GM12878 (cell line): ENCODE measurements at regions not wholly inside any gene's neighbourhood (a gene's known extent, or its start where the extent isn't known, plus 50 kb on each side); places are given as distances from the start of the nearest gene placed in this dataset.

ENCODE experiments used
- ATAC-seq: fragments of 200-7000 bp; cut with Tn5 transposase; 3 replicates; pipeline ENCODE4 v1.9.1; 2020; ENCODE audit warnings: mild to moderate bottlenecking, moderate library complexity
- BruUV-seq: library from RNA; stranded (reverse); fragments of 400-500 nt; replicated peaks from 2 replicates; lab custom pipeline; 2021; lab: Mats Ljungman, UMichigan
- CTCF ChIA-PET: fragments of 300-600 bp; sonication (Branson Sonifier 250); formaldehyde crosslinking; extraction: SDS; loops from one replicate; lab custom pipeline; 2021; ENCODE audit warnings: inconsistent platforms; lab: Yijun Ruan, JAX
- POLR2A ChIA-PET: fragments of 350-600 bp; formaldehyde crosslinking; extraction: SDS; loops from one replicate; lab custom pipeline; 2021; ENCODE audit warnings: inconsistent platforms; lab: Charles Lee
- RAD21 ChIA-PET: fragments of 300-600 bp; sonication (Branson Sonifier 250); formaldehyde crosslinking; loops from one replicate; lab custom pipeline; 2023; ENCODE audit warnings: antibody characterized with exemption; ENCODE audit not compliant: unreplicated experiment; lab: Charles Lee
- SMC1A ChIA-PET: fragments of 300-600 bp; sonication (Branson Sonifier 250); formaldehyde crosslinking; loops from one replicate; lab custom pipeline; 2023; ENCODE audit not compliant: unreplicated experiment, uncharacterized antibody; lab: Charles Lee
- DNase-seq: peaks from one replicate; pipeline ENCODE4 v3.0.0-alpha.2; 2011; ENCODE audit warnings: low read depth, low spot score
- FAIRE-seq: peaks from 3 replicates; lab custom pipeline; 2011; peaks lifted over from hg19 to GRCh38; lab: Jason Lieb, UNC
- H2AFZ ChIP-seq: 2 replicates; pipeline ENCODE4 v1.6.0; 2011; ENCODE audit warnings: low read depth, low read length, control low read depth; ENCODE audit not compliant: control insufficient read depth
- H3K27ac ChIP-seq: 2 replicates; pipeline ENCODE4 v1.5.1; 2011; ENCODE audit warnings: control low read depth; ENCODE audit not compliant: control insufficient read depth, insufficient read depth
- H3K27me3 ChIP-seq, 2 experiments: replicated peaks in 1 of 2; 2 replicates each; pipeline versions ENCODE4 v1.6.0 to v1.6.1; 2011; ENCODE audit warnings: low read length in 1 of 2; ENCODE audit not compliant: control insufficient read depth in 2 of 2, insufficient read depth in 2 of 2
- H3K36me3 ChIP-seq, 2 experiments: 2 replicates each; pipeline ENCODE4 v1.5.1; 2011; ENCODE audit warnings: low read length in 1 of 2; ENCODE audit not compliant: control insufficient read depth in 2 of 2, insufficient read depth in 2 of 2
- H3K4me1 ChIP-seq: 2 replicates; pipeline ENCODE4 v1.6.1; 2011; ENCODE audit warnings: mild to moderate bottlenecking, low read length, moderate library complexity, mixed read lengths; ENCODE audit not compliant: control insufficient read depth, insufficient read depth
- H3K4me2 ChIP-seq: 2 replicates; pipeline ENCODE4 v1.6.0; 2011; ENCODE audit warnings: control low read depth; ENCODE audit not compliant: control insufficient read depth, insufficient read depth
- H3K4me3 ChIP-seq: fragments of 200-600 bp; sonication (generic); 2 replicates; pipeline ENCODE4 v1.5.1; 2016
- H3K79me2 ChIP-seq: 2 replicates; pipeline ENCODE4 v1.6.0; 2011; ENCODE audit warnings: low read length; ENCODE audit not compliant: control insufficient read depth, insufficient read depth
- H3K9ac ChIP-seq: 2 replicates; pipeline ENCODE4 v1.8.0; 2011; ENCODE audit warnings: low read length, control low read depth, mixed read lengths; ENCODE audit not compliant: control insufficient read depth, insufficient read depth
- H3K9me3 ChIP-seq: replicated peaks from 3 replicates; pipeline ENCODE4 v1.5.1; 2011; ENCODE audit warnings: mild to moderate bottlenecking, low read length; ENCODE audit not compliant: control insufficient read depth, insufficient read depth
- H4K20me1 ChIP-seq: 2 replicates; pipeline ENCODE4 v1.6.0; 2011; ENCODE audit not compliant: control insufficient read depth, insufficient read depth
- ATF7 ChIP-seq: fragments of 450-650 bp; IDR thresholded peaks from 2 replicates; pipeline ENCODE4 v1.6.1; 2016; ENCODE audit warnings: low read depth, mild to moderate bottlenecking
- BRCA1 ChIP-seq: IDR thresholded peaks from 2 replicates; pipeline ENCODE4 v1.6.1; 2011; ENCODE audit warnings: low read depth, low read length, improper control_type of control experiment
- CTCF ChIP-seq, 3 experiments: IDR thresholded peaks in 2 of 3; conservative IDR thresholded peaks in 1 of 3; 2 replicates each; pipeline ENCODE4 v1.5.1; 2011; ENCODE audit warnings: low read depth in 3 of 3, low read length in 3 of 3, mild to moderate bottlenecking in 3 of 3, control low read depth in 2 of 3, moderate library complexity in 2 of 3, inconsistent platforms in 1 of 3, mixed read lengths in 1 of 3; ENCODE audit not compliant: control insufficient read depth in 2 of 3, insufficient read depth in 1 of 3; ENCODE audit errors: extremely low read depth in 1 of 3
- WGBS: methylation state at CpG from one replicate; pipeline ENCODE4 v1.1.6; 2016; ENCODE audit warnings: low lambda C conversion rate; ENCODE audit not compliant: insufficient replicate concordance, insufficient coverage; ENCODE audit errors: missing lambda C conversion rate; 5-methylcytosine and 5-hydroxymethylcytosine counted together
- in situ Hi-C: fragments of 300-500 bp; cut with MboI; formaldehyde crosslinking; loops from 9 replicates; pipeline ENCODE4 v1.14.3; 2018; ENCODE audit warnings: mixed read lengths
- intact Hi-C: fragments of 100-400 bp; cut with micrococcal nuclease; formaldehyde crosslinking; loops from one replicate; pipeline ENCODE4 v1.14.2; 2022; ENCODE audit not compliant: unreplicated experiment

- ChIA-PET SMC1A (interaction anchor here (0.7 to 1.3 kb wide), 3 partner anchors 9 to 229 kb away, joined by 3 to 4 read pairs (median 4); no protein-coding TSS in a partner anchor), CTCF (interaction anchor here (0.6 to 1.1 kb wide), 4 partner anchors 11 to 1920 kb away, joined by 3 to 5 read pairs (median 4); no protein-coding TSS in a partner anchor), POLR2A (no interaction called here), RAD21 (no interaction called here)
- no peak overlapping the region for H3K9ac ChIP-seq
- no peaks in the 10 kb centered on the region for H4K20me1 ChIP-seq
- no peaks in the 10 kb centered on the region for H3K27me3 ChIP-seq
- H3K4me3 ChIP-seq = no peak overlapping the region
- H3K79me2 ChIP-seq = no peaks in the 10 kb centered on the region
- H3K4me1 ChIP-seq = no peaks in the 10 kb centered on the region
- TF ChIP-seq CTCF (IDR thresholded peaks at IDR 0.05 in 2 of 3, conservative IDR thresholded peaks at IDR 0.05 in 1 of 3; ENCODE audit: control insufficient read depth in 2 of 3, extremely low read depth in 1 of 3, insufficient read depth in 1 of 3, low read depth in 3 of 3, low read length in 3 of 3) = no peak
- TF ChIP-seq ATF7 = peak; percentile 21; the same call in 1 of the 2 replicates
- 52% methylated on average over 11 of the region's 11 CpGs for WGBS
- in situ Hi-C loops = no loop called here
- ATAC-seq (no peak), FAIRE-seq (no peak), DNase-seq (no peak)
- H3K9me3 ChIP-seq = no peaks in the 10 kb centered on the region
- no peak overlapping the region for H2AFZ ChIP-seq
- H3K4me2 ChIP-seq = no peak overlapping the region
- H3K27ac ChIP-seq = no peak overlapping the region
- intact Hi-C loops = no loop called here
- H3K36me3 ChIP-seq = no peaks in the 10 kb centered on the region
- BruUV-seq = no TSS peak
Measured at GRCh38 chr2:7392076-7392787, 475.0 kb downstream of the RNF144A start.

- no peak overlapping the region for H2AFZ ChIP-seq
- 14% methylated on average over 3 of the region's 3 CpGs for WGBS
- H3K4me2 ChIP-seq = no peak overlapping the region
- H3K36me3 ChIP-seq = no peaks in the 10 kb centered on the region
- CTCF ChIA-PET = interaction anchor here (1.1 to 1.2 kb wide), 2 partner anchors 16 to 191 kb away, joined by 3 read pairs; no protein-coding TSS in a partner anchor
- no TSS peak for BruUV-seq
- TF ChIP-seq CTCF (IDR thresholded peaks at IDR 0.05 in 2 of 3, conservative IDR thresholded peaks at IDR 0.05 in 1 of 3; ENCODE audit: control insufficient read depth in 2 of 3, extremely low read depth in 1 of 3, insufficient read depth in 1 of 3, low read depth in 3 of 3, low read length in 3 of 3) (peak in 1 of 3 experiments; percentile 26; a peak in 1 of 6 replicates), BRCA1 (no peak)
- TF ChIP-seq, all 136 proteins: peak for 1
- Histone ChIP-seq H3K27me3 (no peaks in the 10 kb centered on the region), H3K4me1 (no peaks in the 10 kb centered on the region), H3K9ac (no peak overlapping the region), H3K9me3 (no peaks in the 10 kb centered on the region), H3K27ac (no peak overlapping the region), H3K79me2 (no peaks in the 10 kb centered on the region), H3K4me3 (no peak overlapping the region), H4K20me1 (no peaks in the 10 kb centered on the region)
- SMC1A ChIA-PET = interaction anchor here (0.7 to 1.0 kb wide), 2 partner anchors 23 to 34 kb away, joined by 3 to 5 read pairs; no protein-coding TSS in a partner anchor
- POLR2A ChIA-PET = no interaction called here
- intact Hi-C loops = no loop called here
- FAIRE-seq (no peak), DNase-seq (no peak), ATAC-seq (no peak)
- RAD21 ChIA-PET = no interaction called here
- in situ Hi-C loops = no loop called here
Measured at GRCh38 chr2:7394195-7394594, 477.0 kb downstream of the RNF144A start.
